ENCODE measurements at regions not wholly inside any gene's neighbourhood (a gene's known extent, or its start where the extent isn't known, plus 50 kb on each side); places are given as distances from the start of the nearest gene placed in this dataset.

DNA sequence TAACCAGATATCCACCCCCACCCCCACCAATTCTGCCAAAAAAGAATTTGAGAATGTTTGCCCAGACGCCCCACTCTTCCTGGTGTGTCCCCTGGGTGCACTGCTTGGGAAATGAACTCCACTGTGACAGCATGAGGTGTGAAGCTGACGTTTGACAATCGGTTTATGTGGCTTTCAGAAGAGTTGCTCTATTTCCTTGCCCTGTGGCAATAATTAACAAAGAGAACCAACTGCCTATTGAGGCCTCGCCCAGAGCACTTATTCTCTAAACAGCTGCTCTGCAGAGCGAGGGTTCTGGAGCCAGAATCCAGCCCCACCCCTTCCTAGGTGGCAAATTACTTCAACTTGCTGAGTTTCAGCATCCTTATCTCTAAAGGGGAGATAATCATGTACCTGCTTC, 115.8 kb upstream of the SIX3 start:
- TF ChIP-seq, protein P1, sequence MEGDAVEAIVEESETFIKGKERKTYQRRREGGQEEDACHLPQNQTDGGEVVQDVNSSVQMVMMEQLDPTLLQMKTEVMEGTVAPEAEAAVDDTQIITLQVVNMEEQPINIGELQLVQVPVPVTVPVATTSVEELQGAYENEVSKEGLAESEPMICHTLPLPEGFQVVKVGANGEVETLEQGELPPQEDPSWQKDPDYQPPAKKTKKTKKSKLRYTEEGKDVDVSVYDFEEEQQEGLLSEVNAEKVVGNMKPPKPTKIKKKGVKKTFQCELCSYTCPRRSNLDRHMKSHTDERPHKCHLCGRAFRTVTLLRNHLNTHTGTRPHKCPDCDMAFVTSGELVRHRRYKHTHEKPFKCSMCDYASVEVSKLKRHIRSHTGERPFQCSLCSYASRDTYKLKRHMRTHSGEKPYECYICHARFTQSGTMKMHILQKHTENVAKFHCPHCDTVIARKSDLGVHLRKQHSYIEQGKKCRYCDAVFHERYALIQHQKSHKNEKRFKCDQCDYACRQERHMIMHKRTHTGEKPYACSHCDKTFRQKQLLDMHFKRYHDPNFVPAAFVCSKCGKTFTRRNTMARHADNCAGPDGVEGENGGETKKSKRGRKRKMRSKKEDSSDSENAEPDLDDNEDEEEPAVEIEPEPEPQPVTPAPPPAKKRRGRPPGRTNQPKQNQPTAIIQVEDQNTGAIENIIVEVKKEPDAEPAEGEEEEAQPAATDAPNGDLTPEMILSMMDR (IDR thresholded peaks at IDR 0.05; ENCODE audit: insufficient read depth, low read depth, low read length, missing control alignments): no peak
- DNase-seq (ENCODE audit: low read depth): no peak
- H3K4me3 ChIP-seq (ENCODE audit: low read depth, low read length): no peak overlapping the region

DNA sequence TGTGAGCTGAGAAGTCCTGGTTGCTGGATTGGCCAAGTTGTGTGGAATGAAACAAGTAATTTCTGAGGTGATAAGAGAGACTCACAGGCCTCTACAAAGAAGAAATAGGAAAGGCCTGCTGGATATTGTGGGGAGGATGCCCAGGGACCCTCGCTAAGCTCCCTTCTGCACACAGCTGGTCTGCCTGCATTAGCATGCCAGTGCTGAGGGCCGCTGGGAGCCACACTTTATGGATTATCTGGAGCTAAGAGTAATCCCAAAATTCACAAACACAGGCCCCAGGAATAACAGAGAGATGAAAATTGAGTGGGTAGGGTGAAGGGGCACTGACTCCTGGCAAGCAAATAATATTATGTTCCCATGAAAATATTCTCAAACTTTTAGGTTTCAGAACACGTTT, 114.9 kb upstream of the SIX3 start:
- TF ChIP-seq, protein P1 (IDR thresholded peaks at IDR 0.05; ENCODE audit: insufficient read depth, low read depth, low read length, missing control alignments): no peak
- DNase-seq (ENCODE audit: low read depth): no peak
- H3K4me3 ChIP-seq (ENCODE audit: low read depth, low read length): no peak overlapping the region

DNA sequence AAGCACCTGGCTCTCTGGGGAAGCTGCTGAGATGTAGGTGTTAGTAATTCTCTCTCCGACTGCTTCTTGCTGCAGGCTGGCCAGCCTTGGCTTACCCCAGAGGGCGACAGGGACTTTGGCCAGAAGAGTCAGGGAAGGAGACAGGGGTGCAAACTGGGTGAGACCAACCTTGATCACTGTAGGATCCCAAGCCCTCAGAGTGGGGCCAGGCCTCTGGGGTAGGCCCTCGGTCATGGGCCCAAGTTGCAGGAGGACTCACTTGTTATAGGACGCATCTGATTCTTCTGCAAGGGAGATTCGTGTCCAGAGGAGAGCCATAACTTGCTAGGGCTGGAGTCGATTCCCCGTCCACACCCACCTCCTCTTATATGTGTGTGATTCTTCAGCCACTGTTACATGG, 111.7 kb upstream of the SIX3 start:
- TF ChIP-seq, protein P1 (IDR thresholded peaks at IDR 0.05; ENCODE audit: insufficient read depth, low read depth, low read length, missing control alignments): no peak
- H3K4me3 ChIP-seq (ENCODE audit: low read depth, low read length): no peak overlapping the region
- no peak for DNase-seq (ENCODE audit: low read depth)

DNA sequence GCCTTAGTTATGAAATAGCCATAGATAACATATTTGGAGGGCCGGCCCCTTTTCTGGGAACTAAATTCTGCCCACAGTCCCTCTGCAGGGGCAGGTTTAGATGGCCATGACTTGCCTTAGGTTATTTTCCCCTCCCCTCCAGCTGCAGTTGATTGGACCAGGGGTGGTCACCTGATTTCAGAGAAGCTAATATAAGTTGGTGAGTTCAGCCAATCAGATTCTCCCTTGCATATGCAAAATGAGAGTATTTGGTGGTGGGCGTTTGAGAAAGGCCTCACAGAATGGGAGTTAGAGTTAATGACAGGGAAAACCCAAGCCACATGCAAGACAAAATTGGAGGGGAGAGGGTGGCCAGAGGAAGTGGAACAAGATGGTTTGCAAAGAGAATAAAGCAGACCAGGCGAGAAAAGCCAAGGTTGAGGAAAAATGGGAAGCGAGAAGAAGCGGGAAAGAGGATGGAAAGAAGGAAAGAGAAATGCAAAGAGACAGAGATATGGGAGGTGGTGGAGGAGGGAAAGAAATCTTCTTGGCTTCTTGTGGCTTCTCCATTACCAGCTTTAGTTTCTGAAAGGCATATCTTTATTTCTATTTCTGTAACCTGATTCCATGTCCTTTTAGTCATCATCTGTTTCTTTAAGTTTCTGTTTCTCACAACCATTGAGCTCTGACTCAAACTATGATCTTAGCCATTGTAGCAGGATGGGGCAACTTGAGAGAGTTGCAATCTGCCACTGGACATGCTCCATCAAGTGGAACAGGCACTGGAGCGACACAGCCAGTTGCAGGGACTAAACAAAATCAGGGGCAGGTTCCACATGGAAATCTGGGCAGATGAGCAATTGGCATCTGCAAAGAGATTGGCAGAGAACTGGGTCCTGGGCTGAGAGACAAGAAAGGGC, 108.1 kb upstream of the SIX3 start:
- peak; percentile 89 for DNase-seq (ENCODE audit: low read depth)
- TF ChIP-seq, protein P1 (IDR thresholded peaks at IDR 0.05; ENCODE audit: insufficient read depth, low read depth, low read length, missing control alignments): no peak
- no peak overlapping the region for H3K4me3 ChIP-seq (ENCODE audit: low read depth, low read length)

DNA sequence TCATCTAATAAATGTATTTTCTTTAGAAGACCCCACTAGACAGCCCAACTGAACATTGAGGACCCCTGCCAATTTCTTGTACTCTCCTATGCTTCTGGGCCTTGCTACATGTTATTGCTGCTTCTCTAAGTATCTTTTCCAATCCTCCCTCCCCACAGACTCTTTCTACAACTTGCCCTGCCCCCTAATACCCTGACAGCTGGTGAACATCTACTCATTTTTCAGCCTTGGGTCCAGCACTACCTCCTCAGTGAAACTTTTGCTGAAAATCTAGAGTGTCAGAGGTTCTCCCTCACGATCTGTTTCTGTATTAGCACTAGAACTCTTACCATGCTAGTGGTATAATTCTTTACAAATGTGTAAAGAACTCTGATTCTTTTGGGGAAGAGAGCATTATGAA, 106.8 kb upstream of the SIX3 start:
- TF ChIP-seq, protein P1 (IDR thresholded peaks at IDR 0.05; ENCODE audit: insufficient read depth, low read depth, low read length, missing control alignments): no peak
- peak; percentile 53 for DNase-seq (ENCODE audit: low read depth)

DNA sequence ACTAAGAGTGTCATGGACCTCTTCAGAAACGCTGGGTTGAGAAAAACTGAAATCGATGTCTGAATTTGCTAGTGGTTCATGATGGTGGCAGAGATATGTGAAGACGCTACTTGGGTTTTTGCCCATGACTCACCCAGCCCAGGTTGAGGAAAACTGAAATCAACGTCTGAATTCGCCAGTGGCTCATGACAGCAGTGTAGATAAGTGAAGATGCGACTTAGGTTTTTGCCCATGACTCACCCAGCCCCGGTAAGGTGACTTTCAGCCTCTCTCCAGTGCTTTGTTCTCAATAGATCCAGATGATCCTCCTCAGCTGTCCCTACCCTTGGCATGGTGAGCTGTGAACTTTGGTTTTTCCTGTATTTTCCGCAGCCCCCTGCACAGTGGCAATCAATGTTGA, 105.3 kb upstream of the SIX3 start:
- TF ChIP-seq, protein P1 (IDR thresholded peaks at IDR 0.05; ENCODE audit: insufficient read depth, low read depth, low read length, missing control alignments): no peak
- peak; percentile 85 for DNase-seq (ENCODE audit: low read depth)

More for the DNA sequence above, 106.8 kb upstream of the SIX3 start:
- H3K4me3 ChIP-seq (ENCODE audit: low read depth, low read length): no peak overlapping the region

More for the DNA sequence above, 105.3 kb upstream of the SIX3 start:
- no peak overlapping the region for H3K4me3 ChIP-seq (ENCODE audit: low read depth, low read length)
